MM.1S (cell line): ENCODE measurements at regions not wholly inside any gene's neighbourhood (a gene's known extent, or its start where the extent isn't known, plus 50 kb on each side); places are given as distances from the start of the nearest gene placed in this dataset.

Experiments used
- CTCF ChIP-seq: fragments of 300-600 bp; sonication (generic); IDR thresholded peaks from 2 replicates; pipeline ENCODE4 v1.5.1; 2016; ENCODE audit warnings: antibody characterized with exemption, low read length, mixed read lengths
- EZH2 ChIP-seq: fragments of 300-600 bp; sonication (generic); optimal IDR thresholded peaks from 2 replicates; pipeline ENCODE3; 2017; ENCODE audit warnings: low read depth, mild to moderate bottlenecking, antibody characterized with exemption, low read length, mixed read lengths

- TF ChIP-seq CTCF (no peak), EZH2 (no peak)
Measured at GRCh38 chr5:28499766-28500290, 1461.4 kb upstream of the CDH9 start.
